HL-60 (cell line): ENCODE measurements at regions not wholly inside any gene's neighbourhood (a gene's known extent, or its start where the extent isn't known, plus 50 kb on each side); places are given as distances from the start of the nearest gene placed in this dataset.

Experiments used
- CTCF ChIP-seq: IDR thresholded peaks from one replicate; pipeline ENCODE4 v1.5.1; 2011; ENCODE audit warnings: low read length, control low read depth, inconsistent platforms; ENCODE audit not compliant: insufficient read depth
- POLR2AphosphoS5 ChIP-seq: IDR thresholded peaks from 2 replicates; pipeline ENCODE4 v1.6.1; 2012; ENCODE audit warnings: low read depth
- REST ChIP-seq: IDR thresholded peaks from 2 replicates; pipeline ENCODE4 v1.6.1; 2012; ENCODE audit warnings: low read depth; ENCODE audit not compliant: insufficient replicate concordance
- SPI1 ChIP-seq: IDR thresholded peaks from 2 replicates; pipeline ENCODE4 v1.6.1; 2012; ENCODE audit warnings: low read depth, mild to moderate bottlenecking, borderline replicate concordance

GRCh38 chr10:63013755-63014154, 119.4 kb upstream of the NRBF2 start:
- TF ChIP-seq CTCF = no peak
- TF ChIP-seq REST = no peak
- TF ChIP-seq POLR2AphosphoS5 = no peak
- no peak for TF ChIP-seq SPI1
